GM23248 (cell line): ENCODE measurements at regions not wholly inside any gene's neighbourhood (a gene's known extent, or its start where the extent isn't known, plus 50 kb on each side); places are given as distances from the start of the nearest gene placed in this dataset.
A peak's percentile ranks its signal among the peaks of the same experiment; 100 is the strongest.

Experiments used
- DNase-seq: peaks from one replicate; pipeline ENCODE4 v3.0.0-alpha.2; 2015
- H2AFZ ChIP-seq: fragments of 200-600 bp; sonication (generic); 2 replicates; pipeline ENCODE4 v1.6.1; 2016; ENCODE audit warnings: antibody characterized with exemption
- H3F3A ChIP-seq: fragments of 200-600 bp; sonication (generic); 2 replicates; pipeline ENCODE4 v1.6.1; 2016; ENCODE audit warnings: mild to moderate bottlenecking, antibody characterized with exemption, mixed run types; ENCODE audit not compliant: insufficient read depth
- H3K27ac ChIP-seq: fragments of 200-600 bp; sonication (generic); 2 replicates; pipeline ENCODE4 v1.5.1; 2016; ENCODE audit warnings: mild to moderate bottlenecking
- H3K27me3 ChIP-seq: fragments of 200-600 bp; sonication (generic); replicated peaks from 2 replicates; pipeline ENCODE4 v1.6.1; 2016; ENCODE audit warnings: mild to moderate bottlenecking; ENCODE audit not compliant: insufficient read depth
- H3K36me3 ChIP-seq: fragments of 200-600 bp; sonication (generic); 2 replicates; pipeline ENCODE4 v1.6.1; 2016; ENCODE audit warnings: low read depth, mild to moderate bottlenecking
- H3K4me1 ChIP-seq: fragments of 200-600 bp; sonication (generic); 2 replicates; pipeline ENCODE4 v1.6.1; 2016; ENCODE audit warnings: mild to moderate bottlenecking; ENCODE audit not compliant: insufficient read depth
- H3K4me2 ChIP-seq: fragments of 200-600 bp; sonication (generic); one replicate; pipeline ENCODE4 v1.6.1; 2016; ENCODE audit warnings: mild to moderate bottlenecking; ENCODE audit not compliant: unreplicated experiment
- H3K4me3 ChIP-seq: fragments of 200-600 bp; sonication (generic); 2 replicates; pipeline ENCODE4 v1.5.1; 2016; ENCODE audit warnings: mild to moderate bottlenecking
- H3K79me2 ChIP-seq: fragments of 200-600 bp; sonication (generic); 2 replicates; pipeline ENCODE4 v1.6.1; 2016; ENCODE audit warnings: mild to moderate bottlenecking; ENCODE audit not compliant: insufficient read depth
- H3K9ac ChIP-seq: fragments of 200-600 bp; sonication (generic); 2 replicates; pipeline ENCODE4 v1.6.1; 2016; ENCODE audit warnings: mild to moderate bottlenecking
- H3K9me2 ChIP-seq: fragments of 200-600 bp; sonication (generic); 2 replicates; pipeline ENCODE4 v1.6.1; 2016; ENCODE audit warnings: mixed run types, mild to moderate bottlenecking, moderate library complexity; ENCODE audit not compliant: insufficient read depth
- H3K9me3 ChIP-seq: fragments of 200-600 bp; sonication (generic); one replicate; pipeline ENCODE4 v1.6.1; 2017; ENCODE audit warnings: low read depth
- H4K20me1 ChIP-seq: fragments of 200-600 bp; sonication (generic); 2 replicates; pipeline ENCODE4 v1.6.0; 2016; ENCODE audit not compliant: insufficient read depth
- EZH2 ChIP-seq: fragments of 200-600 bp; sonication (generic); IDR thresholded peaks from 2 replicates; pipeline ENCODE4 v1.6.1; 2018; ENCODE audit warnings: antibody characterized with exemption, mild to moderate bottlenecking; ENCODE audit not compliant: insufficient read depth, poor library complexity, severe bottlenecking
- EZH2phosphoT487 ChIP-seq: fragments of 200-600 bp; sonication (generic); IDR thresholded peaks from 2 replicates; pipeline ENCODE4 v1.6.1; 2018; ENCODE audit warnings: antibody characterized with exemption, moderate library complexity, mild to moderate bottlenecking, low read depth; ENCODE audit not compliant: insufficient read depth
- WGBS, 2 experiments: methylation state at CpG; one replicate each; pipeline ENCODE4 v1.1.6; 2015 to 2017; ENCODE audit warnings: low lambda C conversion rate in 2 of 2, low coverage in 1 of 2; ENCODE audit errors: missing lambda C conversion rate in 2 of 2; 5-methylcytosine and 5-hydroxymethylcytosine counted together
- in situ Hi-C: fragments of 300-500 bp; cut with MboI; formaldehyde crosslinking; loops from 2 replicates; pipeline ENCODE4 v1.15.0; 2020

DNA sequence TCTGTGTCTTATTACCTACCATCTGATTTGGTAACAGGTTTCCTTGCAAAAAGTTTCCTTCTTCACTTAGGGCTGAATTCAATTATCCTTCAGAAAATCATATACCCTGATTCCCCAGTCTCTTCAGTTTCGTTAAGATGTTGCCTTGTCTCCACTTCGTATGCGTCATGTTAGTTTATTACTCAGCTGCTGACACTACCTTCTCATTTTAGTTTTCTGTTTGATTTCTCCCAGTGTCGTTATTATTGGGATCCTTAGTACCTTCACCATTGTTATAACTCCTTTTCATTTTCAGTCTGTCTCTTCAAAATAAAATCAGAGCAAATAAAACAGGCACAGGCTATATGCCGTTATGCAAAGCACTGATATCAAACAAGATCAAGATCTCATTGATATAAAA is 87.5 kb upstream of the RBPJ start:
- Histone ChIP-seq H3K4me1 (peaks cover 14% of the 10 kb centered on the region), H4K20me1 (no peaks in the 10 kb centered on the region), H3K9me3 (no peaks in the 10 kb centered on the region), H3F3A (peaks cover 6% of the 10 kb centered on the region; the same call in 1 of the 2 replicates), H3K27me3 (no peaks in the 10 kb centered on the region), H3K9ac (no peak overlapping the region), H3K27ac (no peak overlapping the region), H3K79me2 (no peaks in the 10 kb centered on the region), H3K4me2 (no peak overlapping the region), H3K9me2 (no peaks in the 10 kb centered on the region), H2AFZ (no peak overlapping the region), H3K36me3 (no peaks in the 10 kb centered on the region), H3K4me3 (no peak overlapping the region)
- 91 to 94% methylated on average over 5 of the region's 5 CpGs for WGBS, 2 experiments
- in situ Hi-C loops, result no loop called here
- TF ChIP-seq EZH2, result no peak
- no peak for TF ChIP-seq EZH2phosphoT487
- no peak for DNase-seq

DNA sequence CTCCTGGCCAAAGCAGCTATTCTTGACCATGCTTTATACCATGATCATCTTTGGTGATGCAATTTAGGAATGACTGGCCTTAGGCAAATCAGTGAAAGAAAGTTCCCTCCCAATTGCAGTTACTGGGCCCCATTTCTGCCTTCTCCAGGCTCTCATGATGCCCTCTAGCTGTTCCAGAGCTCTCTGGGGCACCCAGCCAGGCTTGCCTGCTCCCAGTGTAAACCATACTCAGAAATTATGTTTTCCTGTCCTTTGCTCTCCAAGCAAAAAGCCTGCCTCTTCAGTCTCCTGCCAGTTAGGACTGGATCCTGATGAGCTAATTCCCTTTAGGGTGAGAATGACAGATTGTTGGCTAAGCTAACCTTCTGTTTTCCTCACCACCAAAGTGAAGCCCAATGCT is 85.3 kb upstream of the RBPJ start:
- Histone ChIP-seq H3K4me2 (no peak overlapping the region), H3F3A (peaks cover 15% of the 10 kb centered on the region), H3K9me2 (no peaks in the 10 kb centered on the region), H2AFZ (no peak overlapping the region), H3K4me1 (peaks cover 33% of the 10 kb centered on the region), H3K27me3 (no peaks in the 10 kb centered on the region), H3K36me3 (no peaks in the 10 kb centered on the region), H3K79me2 (no peaks in the 10 kb centered on the region), H3K9me3 (no peaks in the 10 kb centered on the region), H3K4me3 (no peak overlapping the region), H4K20me1 (no peaks in the 10 kb centered on the region), H3K9ac (no peak overlapping the region), H3K27ac (no peak overlapping the region)
- TF ChIP-seq EZH2phosphoT487 (no peak), EZH2 (no peak)
- DNase-seq, result peak; percentile 84
- in situ Hi-C loops, result no loop called here

- in situ Hi-C loops, result no loop called here
- no peaks in the 10 kb centered on the region for H4K20me1 ChIP-seq
- H2AFZ ChIP-seq, result no peak overlapping the region
- no peak for DNase-seq
- H3K27me3 ChIP-seq, result no peaks in the 10 kb centered on the region
- peaks cover 15% of the 10 kb centered on the region for H3F3A ChIP-seq
- WGBS, 2 experiments, result 73 to 87% methylated on average over 5 of the region's 5 CpGs
- H3K9me3 ChIP-seq, result no peaks in the 10 kb centered on the region
- H3K9me2 ChIP-seq, result no peaks in the 10 kb centered on the region
- no peak overlapping the region for H3K27ac ChIP-seq
- H3K79me2 ChIP-seq, result no peaks in the 10 kb centered on the region
- H3K4me3 ChIP-seq, result no peak overlapping the region
- no peak overlapping the region for H3K4me2 ChIP-seq
- no peaks in the 10 kb centered on the region for H3K36me3 ChIP-seq
- no peak overlapping the region for H3K9ac ChIP-seq
- peaks cover 33% of the 10 kb centered on the region for H3K4me1 ChIP-seq
- TF ChIP-seq EZH2 (no peak), EZH2phosphoT487 (no peak)
Measured at GRCh38 chr4:26237916-26238315, 82.9 kb upstream of the RBPJ start.

GRCh38 chr4:26238426-26238777 is 82.4 kb upstream of the RBPJ start:
- Histone ChIP-seq H3K27ac (no peak overlapping the region), H3K9ac (no peak overlapping the region), H3K36me3 (no peaks in the 10 kb centered on the region), H3F3A (peaks cover 15% of the 10 kb centered on the region), H2AFZ (peak overlapping the region; percentile 66; the same call in 1 of the 2 replicates), H4K20me1 (no peaks in the 10 kb centered on the region), H3K79me2 (no peaks in the 10 kb centered on the region), H3K9me2 (no peaks in the 10 kb centered on the region), H3K4me2 (no peak overlapping the region), H3K4me3 (no peak overlapping the region), H3K4me1 (peaks cover 33% of the 10 kb centered on the region), H3K9me3 (no peaks in the 10 kb centered on the region), H3K27me3 (no peaks in the 10 kb centered on the region)
- 26 to 27% methylated on average over 4 of the region's 4 CpGs for WGBS, 2 experiments
- no peak for DNase-seq
- in situ Hi-C loops, result no loop called here
- TF ChIP-seq EZH2phosphoT487, result no peak
- TF ChIP-seq EZH2, result no peak

DNA sequence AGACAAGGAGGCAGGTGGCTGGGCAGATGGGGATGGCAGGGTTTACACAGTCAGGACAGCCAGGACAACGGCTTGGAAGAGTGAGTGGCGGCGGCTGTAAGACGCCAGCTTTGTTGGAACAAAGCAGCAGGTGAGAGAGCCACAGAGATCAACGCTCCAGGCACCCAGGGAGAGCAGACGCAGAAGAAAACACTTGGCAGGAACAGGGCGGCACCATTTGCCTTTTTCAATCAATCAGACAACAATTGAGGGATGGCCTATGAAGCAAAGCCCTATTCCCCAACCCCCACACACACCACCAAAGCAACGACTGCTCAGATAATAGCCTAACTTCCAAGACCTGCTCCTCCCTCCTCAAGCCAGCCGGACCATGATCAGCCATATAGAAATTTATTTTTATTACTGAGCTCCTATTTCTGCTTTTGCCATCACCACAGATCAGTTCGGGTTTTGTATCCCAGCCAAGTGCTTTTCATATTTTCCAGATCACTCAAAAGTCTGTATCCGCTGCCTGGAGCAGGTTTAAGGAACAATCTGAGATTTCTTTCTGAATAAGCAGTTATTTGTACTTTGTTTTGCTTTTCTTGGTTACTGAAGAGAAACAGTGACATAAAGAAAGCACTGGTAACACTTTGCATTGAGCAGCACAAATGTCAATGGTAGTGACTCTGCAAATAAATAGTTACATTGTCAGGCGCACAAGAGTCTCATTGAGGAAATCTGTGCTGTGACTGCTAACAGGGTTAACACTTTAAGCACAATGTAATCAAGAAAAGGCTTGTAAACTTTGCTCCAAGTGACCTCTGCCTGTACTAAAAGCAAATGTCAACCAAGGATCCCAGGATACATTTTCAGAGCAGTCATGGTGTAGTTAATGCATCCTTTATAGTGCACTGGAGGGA is 81.8 kb upstream of the RBPJ start:
- Histone ChIP-seq H3K4me3 (peak overlapping the region; percentile 27; the same call in 1 of the 2 replicates), H3K9me2 (no peaks in the 10 kb centered on the region), H3K27me3 (no peaks in the 10 kb centered on the region), H3K79me2 (no peaks in the 10 kb centered on the region), H3K36me3 (no peaks in the 10 kb centered on the region), H3K4me2 (peak overlapping the region; percentile 77), H3F3A (peaks cover 15% of the 10 kb centered on the region), H3K9me3 (no peaks in the 10 kb centered on the region), H3K27ac (peak overlapping the region; percentile 66), H4K20me1 (no peaks in the 10 kb centered on the region), H3K9ac (peak overlapping the region; percentile 41), H3K4me1 (peaks cover 33% of the 10 kb centered on the region), H2AFZ (peak overlapping the region; percentile 66)
- peak; percentile 60 for DNase-seq
- in situ Hi-C loops, result no loop called here
- 33 to 37% methylated on average over 12 of the region's 12 CpGs for WGBS, 2 experiments
- no peak for TF ChIP-seq EZH2
- TF ChIP-seq EZH2phosphoT487, result no peak
